Astrocyte of the hippocampus (primary cell): ENCODE measurements at regions not wholly inside any gene's neighbourhood (a gene's known extent, or its start where the extent isn't known, plus 50 kb on each side); places are given as distances from the start of the nearest gene placed in this dataset.
"Not testable (repeated sequence)": the region's sequence is repeated elsewhere in the genome, so short reads cannot be mapped to it uniquely, and the experiment has no call there.

Experiments used
- DNase-seq: peaks from one replicate; pipeline ENCODE4 v3.0.0; 2011; ENCODE audit warnings: low read depth, low spot score

GRCh38 chrX:146994163-146994562, 179.6 kb upstream of the CXorf51A start:
- DNase-seq: no peak

- DNase-seq: no peak
Observed at GRCh38 chrX:146973283-146973682, 158.7 kb upstream of the CXorf51A start.

- DNase-seq: no peak
Observed at GRCh38 chrX:146967306-146967705, 152.8 kb upstream of the CXorf51A start.

GRCh38 chrX:146956760-146957159, 142.2 kb upstream of the CXorf51A start:
- no peak for DNase-seq

GRCh38 chrX:146934256-146934655, 119.7 kb upstream of the CXorf51A start:
- no peak for DNase-seq

GRCh38 chrX:146932997-146933396, 118.5 kb upstream of the CXorf51A start:
- DNase-seq: not testable (repeated sequence)

- DNase-seq: no peak
Observed at GRCh38 chrX:146921204-146921603, 106.7 kb upstream of the CXorf51A start.

GRCh38 chrX:146907391-146908240, 93.1 kb upstream of the CXorf51A start:
- DNase-seq: peak; percentile 47

- DNase-seq: no peak
Observed at GRCh38 chrX:146906166-146906565, 91.6 kb upstream of the CXorf51A start.

- no peak for DNase-seq
Observed at GRCh38 chrX:146887020-146887419, 72.5 kb upstream of the CXorf51A start.

- DNase-seq: peak; percentile 8
Observed at GRCh38 chrX:146881521-146881920, 67.0 kb upstream of the CXorf51A start.

- DNase-seq: not testable (repeated sequence)
Observed at GRCh38 chrX:146866846-146867245, 52.3 kb upstream of the CXorf51A start.

- DNase-seq: not testable (repeated sequence)
Observed at GRCh38 chrX:146865734-146866133, 51.2 kb upstream of the CXorf51A start.
